GM12891 (cell line): ENCODE measurements at regions not wholly inside any gene's neighbourhood (a gene's known extent, or its start where the extent isn't known, plus 50 kb on each side); places are given as distances from the start of the nearest gene placed in this dataset.

Experiments used
- POLR2A ChIP-seq: IDR thresholded peaks from 2 replicates; pipeline ENCODE4 v1.6.1; 2011; ENCODE audit warnings: low read depth, low read length, control low read depth
- POLR2AphosphoS5 ChIP-seq: IDR thresholded peaks from 2 replicates; pipeline ENCODE4 v1.6.1; 2011; ENCODE audit warnings: low read depth, low read length, control low read depth

- TF ChIP-seq POLR2A (no peak), POLR2AphosphoS5 (no peak)
Observed at GRCh38 chr18:41561961-41562360, 393.1 kb upstream of the PIK3C3 start.
